ENCODE measurements at regions not wholly inside any gene's neighbourhood (a gene's known extent, or its start where the extent isn't known, plus 50 kb on each side); places are given as distances from the start of the nearest gene placed in this dataset.
"Not testable (repeated sequence)": the region's sequence is repeated elsewhere in the genome, so short reads cannot be mapped to it uniquely, and the experiment has no call there.

DNA sequence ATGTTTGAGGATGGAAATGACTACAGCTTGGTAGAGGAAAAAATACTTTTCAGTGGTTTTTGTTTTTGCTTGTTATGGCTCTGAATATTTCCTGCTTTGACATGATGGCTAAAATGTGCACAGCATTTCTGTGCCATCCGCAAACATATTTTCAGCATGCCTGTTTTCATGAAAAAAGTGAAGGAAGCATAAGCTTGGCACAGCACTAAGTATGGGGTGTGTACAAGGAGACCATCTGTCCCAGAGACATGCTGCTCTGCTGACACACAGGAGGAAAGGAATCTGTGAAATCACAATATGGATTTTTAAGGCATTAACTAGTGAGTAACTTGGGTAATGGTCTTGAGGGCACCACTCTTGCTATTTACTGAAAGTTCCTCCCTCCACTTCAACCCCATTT is 595.5 kb downstream of the RWDD3 start:
- H3K27ac ChIP-seq, result no peak overlapping the region

DNA sequence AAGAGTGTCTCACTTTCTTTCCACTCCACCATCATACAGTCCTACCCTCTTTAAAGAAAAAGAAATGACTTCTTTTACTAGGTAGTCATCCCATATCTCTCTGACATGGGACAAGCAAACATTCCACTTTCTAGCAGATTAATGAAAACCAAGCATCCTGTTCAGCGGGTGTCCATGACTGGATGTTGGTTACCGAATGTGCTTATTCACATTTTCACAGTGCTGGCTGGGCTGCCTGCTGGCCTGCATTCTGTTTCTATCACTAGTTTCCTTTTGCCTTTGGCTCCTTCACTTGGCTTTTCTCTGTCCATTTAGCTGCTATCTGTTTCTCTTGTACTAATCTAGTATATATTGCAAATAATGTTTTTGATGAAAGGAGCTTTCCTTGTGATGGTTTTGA is 598.4 kb downstream of the RWDD3 start:
- H3K27ac ChIP-seq, result no peak overlapping the region
- H3K4me3 ChIP-seq, result no peak overlapping the region

More for the DNA sequence above, 595.5 kb downstream of the RWDD3 start:
- H3K4me3 ChIP-seq, result no peak overlapping the region

DNA sequence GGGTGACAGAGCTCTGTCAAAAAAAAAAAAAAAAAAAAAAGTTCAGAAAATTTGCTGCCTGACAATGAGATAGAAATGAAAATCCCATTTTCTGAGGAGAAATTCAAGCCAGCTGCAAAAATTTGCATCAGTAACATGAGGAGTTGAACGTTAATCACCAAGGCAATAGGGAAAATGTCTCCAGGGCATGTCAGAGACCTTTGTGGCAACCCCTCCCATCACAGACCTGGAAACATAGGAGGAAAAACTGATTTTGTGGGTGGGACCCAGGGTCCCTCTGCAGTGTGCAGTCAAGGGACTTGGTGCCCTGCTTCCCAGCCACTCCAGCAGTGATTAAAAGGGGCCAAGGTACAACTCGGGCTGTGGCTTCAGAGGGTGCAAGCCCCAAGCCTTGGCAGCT is 615.4 kb downstream of the RWDD3 start:
- H3K4me3 ChIP-seq, result no peak overlapping the region
- H3K27ac ChIP-seq, result no peak overlapping the region

DNA sequence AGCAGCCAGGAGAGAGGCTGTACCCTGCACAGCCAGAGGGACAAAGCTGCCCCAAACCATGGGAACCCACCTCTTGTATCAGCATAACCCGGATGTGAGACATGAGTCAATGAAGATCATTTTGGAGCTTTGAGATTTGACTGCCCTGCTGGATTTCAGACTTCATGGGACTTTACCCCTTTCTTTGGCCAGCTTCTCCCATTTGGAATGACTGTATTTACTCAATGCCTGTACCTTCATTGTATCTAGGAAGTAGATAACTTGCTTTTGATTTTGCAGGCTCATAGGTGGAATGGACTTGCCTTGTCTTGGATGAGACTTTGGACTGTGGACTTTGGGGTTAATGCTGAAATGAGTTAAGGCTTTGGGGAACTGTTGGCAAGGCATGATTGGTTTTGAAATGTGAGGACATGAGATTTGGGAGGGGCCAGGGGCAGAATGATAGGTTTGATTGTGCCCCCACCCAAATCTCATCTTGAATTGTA is 616.2 kb downstream of the RWDD3 start:
- H3K4me3 ChIP-seq, result no peak overlapping the region
- no peak overlapping the region for H3K27ac ChIP-seq

DNA sequence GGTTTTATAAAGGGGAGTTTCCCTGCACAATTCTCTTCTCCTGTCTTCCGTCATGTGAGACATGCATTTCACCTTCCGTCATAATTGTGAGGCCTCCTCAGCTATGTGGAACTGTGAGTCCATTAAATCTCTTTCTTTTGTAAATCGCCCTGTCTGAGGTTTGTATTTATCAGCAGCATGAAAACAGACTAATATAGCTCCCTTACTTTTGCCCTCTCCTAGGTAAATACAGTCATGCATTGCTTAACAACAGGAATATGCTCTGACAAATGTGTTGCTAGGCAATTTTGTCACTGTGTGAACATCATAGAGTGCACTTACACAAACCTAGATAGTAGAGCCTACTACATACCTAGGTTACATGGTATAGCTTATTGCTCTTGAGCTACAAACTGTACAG is 616.8 kb downstream of the RWDD3 start:
- H3K4me3 ChIP-seq, result no peak overlapping the region
- H3K27ac ChIP-seq, result no peak overlapping the region

DNA sequence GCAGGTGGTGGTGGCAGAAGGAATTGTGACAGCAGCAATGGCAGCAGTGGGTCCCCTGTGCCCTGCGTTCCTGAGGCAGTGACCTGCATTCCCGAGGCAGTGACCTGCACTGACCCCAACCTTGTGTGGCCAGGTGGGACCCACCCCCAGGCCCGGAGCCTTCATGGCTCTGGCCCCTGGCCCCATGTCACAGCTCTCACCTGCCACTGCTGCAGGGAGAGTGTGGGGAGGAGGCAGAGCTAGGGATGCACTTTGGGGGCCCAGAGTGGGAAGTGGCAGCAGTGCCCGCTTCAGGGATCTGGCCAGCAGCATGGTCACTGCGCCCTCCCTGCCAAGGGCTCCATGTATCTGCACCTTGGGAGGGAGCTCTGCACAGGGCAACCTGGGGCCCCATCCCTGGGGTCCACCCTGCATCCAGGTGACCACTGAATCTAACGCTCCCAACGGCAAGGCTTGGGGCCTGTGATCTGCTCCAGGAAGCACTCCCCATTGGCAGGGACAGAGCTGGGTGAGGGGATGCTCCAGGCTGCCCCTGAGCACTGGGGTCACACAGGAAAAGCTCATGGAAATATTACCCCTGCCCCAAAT is 618.6 kb downstream of the RWDD3 start:
- Histone ChIP-seq H3K27ac (no peak overlapping the region), H3K4me3 (no peak overlapping the region)

DNA sequence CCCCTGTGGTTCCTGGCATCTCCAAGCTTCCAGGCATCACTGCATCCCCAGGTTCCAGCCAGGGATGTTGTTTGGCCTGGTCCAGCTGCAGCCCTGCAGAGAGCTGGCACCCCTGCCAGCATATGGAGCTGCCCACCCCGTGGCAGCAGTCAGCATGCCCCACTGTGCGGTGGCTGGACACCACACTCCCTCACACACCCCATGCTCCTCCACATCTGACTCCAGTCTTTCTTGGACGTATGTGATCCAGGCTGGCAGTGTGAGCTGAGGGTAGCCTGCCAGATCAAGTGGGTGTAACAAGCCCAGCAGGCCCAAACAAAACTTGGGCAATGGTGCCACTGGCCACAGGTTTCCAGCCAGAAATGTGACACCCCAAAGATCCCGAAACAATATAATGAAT is 620.4 kb downstream of the RWDD3 start:
- H3K4me3 ChIP-seq, result no peak overlapping the region
- no peak overlapping the region for H3K27ac ChIP-seq

DNA sequence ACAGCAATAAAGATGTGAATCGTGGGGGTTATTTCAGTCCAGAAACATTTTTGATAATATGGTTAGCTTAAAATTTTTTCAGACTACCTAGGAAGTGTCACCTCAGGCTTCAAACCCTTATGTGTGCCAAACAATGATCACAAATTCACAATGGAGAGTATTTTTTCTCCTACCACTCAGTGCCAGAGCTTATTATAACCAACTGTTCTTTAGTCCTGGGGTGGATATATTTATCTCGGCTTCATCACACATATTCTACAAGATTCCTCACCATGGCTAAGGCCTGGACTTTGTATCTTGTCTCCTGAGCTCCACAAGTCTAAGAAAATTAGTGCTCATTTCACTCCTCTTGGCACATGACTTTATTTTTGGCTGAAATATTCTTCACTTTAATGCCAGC is 629.1 kb downstream of the RWDD3 start:
- H3K4me3 ChIP-seq, result no peak overlapping the region

DNA sequence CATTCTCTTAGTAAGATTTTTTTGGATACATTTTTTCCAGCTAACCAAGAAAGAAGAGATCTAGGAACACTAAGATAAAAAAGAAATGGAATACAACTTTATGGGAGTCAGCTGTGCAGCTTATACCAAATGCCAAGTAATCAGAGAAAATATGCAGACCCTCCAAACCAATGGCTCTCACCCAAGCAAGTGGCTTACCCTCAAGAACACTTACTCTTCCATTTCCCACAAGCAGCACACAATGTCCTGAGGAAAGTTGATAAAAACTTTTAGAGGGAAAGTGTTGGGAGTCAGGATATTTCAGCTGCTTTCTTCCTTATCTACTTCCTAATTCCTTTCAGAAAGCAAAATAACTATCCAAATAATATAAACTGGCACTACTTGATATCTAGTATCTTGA is 631.8 kb downstream of the RWDD3 start:
- Histone ChIP-seq H3K4me3 (no peak overlapping the region), H3K27ac (no peak overlapping the region)

More for the DNA sequence above, 629.1 kb downstream of the RWDD3 start:
- no peak overlapping the region for H3K27ac ChIP-seq

DNA sequence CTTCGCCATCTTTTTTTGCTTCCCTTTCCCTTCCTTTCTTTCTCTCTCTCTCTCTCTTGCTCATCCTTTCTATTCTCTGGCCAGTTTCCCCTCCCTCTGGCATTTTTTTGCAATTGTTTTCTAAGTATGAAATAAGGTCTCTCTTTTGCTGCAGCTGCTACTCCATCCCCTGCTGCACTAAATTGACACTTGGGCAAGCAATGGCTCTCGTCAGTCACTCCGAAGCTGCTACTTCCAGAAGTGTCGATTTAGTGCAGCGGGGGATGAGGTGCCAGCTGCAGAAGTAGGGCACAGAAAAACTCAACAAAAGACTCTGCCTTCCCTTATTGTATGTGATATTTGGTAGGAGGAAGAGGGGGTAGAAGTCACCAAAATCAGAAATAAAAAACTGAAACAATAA is 642.3 kb downstream of the RWDD3 start:
- H3K27ac ChIP-seq, result no peak overlapping the region
- H3K4me3 ChIP-seq, result no peak overlapping the region

DNA sequence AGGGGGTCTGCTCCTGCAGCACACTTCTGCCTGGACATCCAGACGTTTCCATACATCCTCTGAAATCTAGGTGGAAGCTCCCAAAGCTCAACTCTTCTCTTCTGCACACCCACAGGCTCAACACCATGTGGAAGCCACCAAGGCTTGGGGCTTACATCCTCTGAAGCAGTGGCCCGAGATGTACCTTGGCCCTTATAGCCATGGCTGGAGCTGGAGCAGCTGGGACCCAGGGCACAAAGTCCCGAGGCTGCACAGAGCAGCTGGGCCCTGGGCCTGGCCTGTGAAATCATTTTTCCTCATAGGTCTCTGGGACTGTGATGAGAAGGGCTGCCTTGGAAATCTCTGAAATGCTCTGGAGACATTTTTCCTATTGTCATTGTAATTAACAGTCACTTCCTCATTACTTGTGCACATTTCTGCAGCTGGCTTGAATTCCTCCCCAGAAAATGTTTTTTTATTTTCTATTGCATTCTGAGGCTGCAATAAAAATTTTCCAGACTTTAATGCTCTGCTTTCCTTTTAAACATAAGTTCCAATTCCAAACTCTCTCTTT is 645.6 kb downstream of the RWDD3 start:
- H3K27ac ChIP-seq, result no peak overlapping the region
- no peak overlapping the region for H3K4me3 ChIP-seq

DNA sequence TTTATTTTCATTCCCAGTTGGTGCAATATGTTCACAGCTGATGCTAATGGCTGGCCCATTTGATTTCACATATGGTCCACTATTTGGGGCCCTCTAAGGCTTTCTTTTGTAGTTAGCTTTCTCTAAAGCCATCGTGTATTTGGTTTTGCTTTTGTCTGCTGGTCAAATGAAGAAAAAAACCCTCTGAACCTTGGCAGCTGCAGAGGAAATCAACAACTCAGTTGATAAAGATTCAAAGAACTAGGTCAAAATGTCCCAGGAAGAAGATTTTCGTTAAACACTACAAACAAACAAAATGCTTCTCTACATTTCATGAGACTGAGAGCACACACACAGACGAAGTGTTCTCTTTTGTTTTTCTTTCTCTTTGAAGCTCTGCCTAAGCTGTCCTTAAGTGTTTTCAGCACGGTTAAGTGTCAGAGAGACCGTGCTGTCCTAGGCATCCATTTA is 655.0 kb downstream of the RWDD3 start:
- peak overlapping the region in 1 of 7 experiments; percentile 4 for H3K4me3 ChIP-seq

DNA sequence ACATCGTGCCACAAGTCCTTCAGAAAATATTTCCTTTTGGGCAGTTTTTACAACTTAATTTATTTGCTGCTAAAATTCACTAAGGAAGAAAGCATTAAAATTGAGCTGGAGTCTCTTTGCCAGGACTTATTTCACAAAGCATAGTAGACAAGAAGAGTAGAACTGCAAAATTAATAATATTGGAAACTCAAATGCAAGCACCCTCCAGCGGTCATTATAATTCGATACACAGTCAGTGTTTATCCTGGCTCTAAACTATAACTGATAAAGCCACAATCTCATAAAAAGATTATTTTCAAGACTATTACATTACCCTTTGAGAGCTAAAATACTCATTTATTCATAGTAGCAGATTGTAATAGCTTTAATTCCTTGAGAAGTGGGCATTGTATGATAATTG is 655.4 kb downstream of the RWDD3 start:
- Histone ChIP-seq H3K4me3 (peak overlapping the region in 1 of 7 experiments; percentile 4), H3K27ac (no peak overlapping the region)

More for the DNA sequence above, 655.0 kb downstream of the RWDD3 start:
- no peak overlapping the region for H3K27ac ChIP-seq

DNA sequence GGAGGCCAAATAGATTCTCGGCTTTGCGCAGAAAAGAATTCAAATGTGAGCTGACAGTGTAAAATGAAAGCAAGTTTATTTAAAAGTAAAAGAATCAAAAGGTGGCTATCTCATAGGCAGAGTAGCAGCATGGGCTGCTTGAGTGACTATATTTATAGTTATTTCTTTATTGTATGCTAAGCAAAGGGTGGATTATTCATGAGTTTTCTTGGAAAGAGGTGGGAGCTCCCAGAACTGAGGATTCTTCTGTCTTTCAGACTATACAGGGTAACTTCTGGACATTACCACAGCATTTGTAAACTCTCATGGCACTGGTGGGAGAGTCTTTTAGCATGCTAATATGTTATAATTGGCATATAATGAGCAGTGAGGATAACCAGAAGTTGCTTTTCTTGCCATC is 659.9 kb downstream of the RWDD3 start:
- no peak overlapping the region for H3K27ac ChIP-seq
- no peak overlapping the region for H3K4me3 ChIP-seq

DNA sequence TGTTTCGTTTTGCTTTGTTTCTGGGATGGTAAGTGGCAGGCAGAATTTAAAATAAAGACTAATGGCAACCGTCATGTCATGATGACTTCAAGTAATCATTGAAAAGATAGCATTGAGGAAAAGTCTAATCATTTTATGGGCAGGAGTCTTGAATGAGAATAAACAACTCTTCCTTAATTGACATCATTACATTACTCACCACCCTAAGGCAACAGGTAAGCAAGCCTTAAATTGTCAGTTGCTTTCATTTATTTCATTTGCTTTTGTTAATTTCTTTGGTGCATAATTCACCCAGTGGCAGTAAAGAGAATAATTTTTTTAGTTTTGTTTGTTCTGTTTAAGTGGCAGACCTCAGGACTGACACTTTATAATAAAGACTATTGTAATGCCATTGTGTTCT is 669.0 kb downstream of the RWDD3 start:
- Histone ChIP-seq H3K4me3 (no peak overlapping the region), H3K27ac (no peak overlapping the region)

DNA sequence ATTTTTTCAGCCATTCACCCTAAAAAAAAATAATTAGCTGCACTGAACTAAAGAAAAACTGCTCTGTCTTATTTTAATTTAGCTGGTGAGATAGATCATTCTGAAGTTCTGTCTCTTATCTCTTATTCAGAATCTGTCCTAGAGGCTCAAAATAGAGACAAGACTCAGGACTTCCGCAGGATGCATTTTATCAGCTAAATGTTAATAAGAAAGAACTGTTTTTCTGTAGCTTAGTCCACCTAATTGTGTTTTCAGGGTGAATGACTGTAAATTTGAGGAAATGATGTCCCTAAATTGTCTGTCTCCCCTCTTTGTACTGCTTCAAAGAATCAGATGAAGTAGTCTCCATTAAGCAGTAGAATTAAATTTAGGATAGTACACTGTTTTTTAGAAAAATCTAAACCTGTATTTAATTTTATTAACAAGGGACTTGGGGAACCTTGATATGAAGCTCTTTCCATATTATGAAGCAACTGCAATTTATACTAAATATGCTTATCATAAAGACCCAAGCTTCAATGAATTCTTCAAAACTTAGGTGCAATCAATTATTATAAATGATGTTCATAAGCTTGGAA is 671.9 kb downstream of the RWDD3 start:
- Histone ChIP-seq H3K27ac (no peak overlapping the region), H3K4me3 (no peak overlapping the region)

DNA sequence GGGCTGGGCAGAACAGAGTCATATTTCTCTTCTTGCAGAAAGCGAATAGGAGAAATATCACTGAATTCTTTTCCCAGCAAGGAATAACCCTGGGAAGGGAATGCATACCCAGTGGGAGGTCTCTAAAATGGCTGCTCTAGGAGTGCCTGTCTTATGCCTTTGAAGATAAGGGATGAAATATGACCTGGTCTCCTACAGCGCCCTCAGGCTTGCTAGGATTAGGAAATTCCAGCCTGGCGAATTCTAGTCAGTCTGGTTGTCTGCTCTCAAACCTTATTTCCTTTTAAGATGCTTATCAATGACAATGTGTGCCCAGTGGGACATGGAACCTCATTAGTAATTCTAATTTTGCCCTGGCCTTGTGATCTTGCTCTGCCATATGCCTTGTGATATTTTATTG is 677.7 kb downstream of the RWDD3 start:
- H3K4me3 ChIP-seq, H3K27ac ChIP-seq: not testable (repeated sequence)

DNA sequence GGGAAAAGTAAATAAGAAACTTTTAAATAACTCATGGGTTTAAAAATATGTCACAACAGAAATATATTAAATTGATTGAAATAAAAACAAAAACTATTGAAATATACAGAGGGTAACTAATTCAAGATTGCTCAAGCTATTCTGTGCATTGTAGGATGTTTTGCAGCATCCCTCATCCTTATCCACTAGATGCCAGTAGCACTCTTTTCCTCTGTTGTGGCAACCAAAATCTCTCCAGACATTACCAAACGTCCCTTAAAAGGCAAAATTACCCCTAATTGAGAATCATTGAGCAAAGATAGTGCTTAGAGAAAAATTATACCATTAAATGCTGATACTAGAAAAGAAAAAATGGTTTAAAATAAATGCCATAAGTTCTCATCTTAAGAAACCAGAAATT is 682.6 kb downstream of the RWDD3 start:
- no peak overlapping the region for H3K4me3 ChIP-seq
- H3K27ac ChIP-seq, result no peak overlapping the region

DNA sequence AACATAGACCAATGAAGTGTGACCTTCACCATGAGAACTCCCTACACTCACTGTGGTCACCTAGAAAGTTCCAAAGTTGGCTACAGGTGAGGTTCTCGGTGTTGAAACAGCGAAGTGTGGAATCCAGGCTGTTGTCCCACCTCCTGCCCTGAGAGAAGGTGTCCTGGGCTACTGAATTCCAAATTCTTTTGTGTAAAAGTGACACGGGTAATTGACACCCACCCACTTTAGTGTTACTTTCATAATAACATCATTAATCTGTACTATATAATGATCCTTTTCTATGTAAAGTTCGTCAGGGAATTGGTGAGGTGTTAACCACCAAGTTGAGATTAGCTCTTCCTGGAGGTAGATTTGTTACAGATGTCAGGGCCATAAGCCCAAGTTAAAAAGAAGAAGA is 690.7 kb downstream of the RWDD3 start:
- Histone ChIP-seq H3K4me3 (no peak overlapping the region), H3K27ac (no peak overlapping the region)

DNA sequence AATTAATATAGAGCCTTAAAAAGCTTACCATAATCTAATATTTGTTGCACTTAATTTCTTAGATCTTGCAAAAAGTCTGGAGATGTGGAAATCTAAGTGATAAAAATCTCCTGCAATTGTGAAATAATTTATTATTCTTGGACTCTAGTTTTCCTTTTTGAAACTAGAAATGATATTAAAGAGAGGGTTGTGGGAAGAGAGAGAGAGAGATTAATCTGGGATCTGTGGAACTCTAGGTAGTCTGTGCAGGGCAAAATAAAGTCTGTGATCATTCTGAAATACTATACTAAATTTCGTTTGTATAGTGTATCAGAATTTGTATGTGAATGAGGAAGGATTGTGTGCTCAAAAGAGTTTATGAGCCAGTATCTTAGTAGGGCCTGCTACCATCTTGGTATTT is 692.3 kb downstream of the RWDD3 start:
- Histone ChIP-seq H3K4me3 (no peak overlapping the region), H3K27ac (no peak overlapping the region)

DNA sequence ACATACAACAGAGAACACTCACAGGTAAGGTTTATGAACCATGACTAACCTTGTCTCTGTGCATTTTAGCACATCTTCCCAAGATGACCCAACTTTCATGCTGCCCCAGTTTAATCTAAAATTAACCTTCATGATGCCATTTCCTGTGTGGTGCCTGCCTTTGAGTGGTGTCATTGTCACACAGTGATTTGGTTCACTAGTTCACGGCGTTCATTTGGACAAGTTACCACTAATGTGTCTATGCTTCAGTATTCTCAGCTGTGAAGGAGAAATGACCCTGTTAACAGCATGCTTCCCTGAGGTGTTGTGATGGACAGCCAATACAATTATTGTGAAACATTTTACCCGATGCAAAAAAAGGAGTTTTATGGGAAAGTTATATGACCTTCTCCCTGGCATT is 693.1 kb downstream of the RWDD3 start:
- no peak overlapping the region for H3K4me3 ChIP-seq
- no peak overlapping the region for H3K27ac ChIP-seq

DNA sequence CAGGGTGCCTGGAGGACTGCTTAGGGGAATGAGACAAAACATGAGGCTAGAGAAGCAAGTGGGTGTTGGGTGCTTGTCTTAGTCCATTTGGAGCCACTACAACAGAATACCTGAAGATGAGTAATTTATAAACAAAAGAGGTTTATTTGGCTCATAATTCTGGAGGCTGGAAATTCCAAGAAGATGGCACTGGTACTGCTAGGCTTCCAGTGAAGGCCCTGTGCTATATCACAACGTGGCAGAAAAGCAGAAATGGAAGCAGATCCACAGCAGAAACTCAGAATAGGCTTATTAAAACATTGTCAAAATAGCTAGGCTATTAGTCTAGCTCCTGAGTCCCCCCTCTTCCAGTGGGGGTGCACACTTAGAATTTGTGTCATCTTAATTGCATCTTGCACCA is 701.7 kb downstream of the RWDD3 start:
- no peak overlapping the region for H3K27ac ChIP-seq
- no peak overlapping the region for H3K4me3 ChIP-seq

Data from skin epidermis (tissue), 12 donors.